ENCODE measurements at regions not wholly inside any gene's neighbourhood (a gene's known extent, or its start where the extent isn't known, plus 50 kb on each side); places are given as distances from the start of the nearest gene placed in this dataset.

- H3K4me3 Mint-ChIP-seq (ENCODE audit: unreplicated experiment), result no peak overlapping the region
- Histone ChIP-seq H3K4me3 (ENCODE audit: low read depth, low read length) (no peak overlapping the region), H3K9me3 (no peaks in the 10 kb centered on the region), H3K4me1 (no peaks in the 10 kb centered on the region), H3K36me3 (ENCODE audit: control insufficient read depth, insufficient read depth, low read length) (no peaks in the 10 kb centered on the region), H3K27me3 (replicated peaks; ENCODE audit: control insufficient read depth, insufficient read depth, low read length) (no peaks in the 10 kb centered on the region)
- H3K27me3 Mint-ChIP-seq (ENCODE audit: insufficient read depth, unreplicated experiment), result no peaks in the 10 kb centered on the region
- H3K27ac Mint-ChIP-seq (ENCODE audit: unreplicated experiment), result no peak overlapping the region
- TF ChIP-seq CTCF (IDR thresholded peaks at IDR 0.05; ENCODE audit: insufficient read depth in 1 of 2, low read depth in 1 of 2, low read length in 1 of 2, severe bottlenecking in 1 of 2, unreplicated experiment in 1 of 2), result no peak
- intact Hi-C loops (cut with micrococcal nuclease; ENCODE audit: unreplicated experiment), result no loop called here
- H3K36me3 Mint-ChIP-seq (ENCODE audit: insufficient read depth, unreplicated experiment), result no peaks in the 10 kb centered on the region
- no peaks in the 10 kb centered on the region for H3K9me3 Mint-ChIP-seq (ENCODE audit: unreplicated experiment)
- ChIA-PET POLR2A (no interaction called here), CTCF (no interaction called here)
- no TSS peak for BruUV-seq (replicated peaks)
- DNase-seq, result no peak
- H3K4me1 Mint-ChIP-seq (ENCODE audit: low read depth, unreplicated experiment), result no peaks in the 10 kb centered on the region
These were observed 557.2 kb downstream of the NR2F2 start for GRCh38 chr15:96887730-96888129.

- H3K4me3 ChIP-seq (ENCODE audit: low read depth, low read length), result no peak overlapping the region
- H3K27me3 ChIP-seq (replicated peaks; ENCODE audit: control insufficient read depth, insufficient read depth, low read length), result no peaks in the 10 kb centered on the region
- no peak overlapping the region for H3K27ac Mint-ChIP-seq (ENCODE audit: unreplicated experiment)
- DNase-seq, result no peak
- TF ChIP-seq CTCF (IDR thresholded peaks at IDR 0.05; ENCODE audit: insufficient read depth in 1 of 2, low read depth in 1 of 2, low read length in 1 of 2, severe bottlenecking in 1 of 2, unreplicated experiment in 1 of 2), result no peak
- no TSS peak for BruUV-seq (replicated peaks)
- no peaks in the 10 kb centered on the region for H3K36me3 Mint-ChIP-seq (ENCODE audit: insufficient read depth, unreplicated experiment)
- no peak overlapping the region for H3K4me3 Mint-ChIP-seq (ENCODE audit: unreplicated experiment)
- intact Hi-C loops (cut with micrococcal nuclease; ENCODE audit: unreplicated experiment), result no loop called here
- no peaks in the 10 kb centered on the region for H3K36me3 ChIP-seq (ENCODE audit: control insufficient read depth, insufficient read depth, low read length)
- no peaks in the 10 kb centered on the region for H3K4me1 Mint-ChIP-seq (ENCODE audit: low read depth, unreplicated experiment)
- H3K4me1 ChIP-seq, result no peaks in the 10 kb centered on the region
- ChIA-PET POLR2A (no interaction called here), CTCF (no interaction called here)
- no peaks in the 10 kb centered on the region for H3K9me3 Mint-ChIP-seq (ENCODE audit: unreplicated experiment)
- no peaks in the 10 kb centered on the region for H3K9me3 ChIP-seq
- H3K27me3 Mint-ChIP-seq (ENCODE audit: insufficient read depth, unreplicated experiment), result no peaks in the 10 kb centered on the region
These were observed 558.3 kb downstream of the NR2F2 start for GRCh38 chr15:96888764-96889163.

- H3K4me1 ChIP-seq, result no peaks in the 10 kb centered on the region
- ChIA-PET CTCF (no interaction called here), POLR2A (no interaction called here)
- H3K36me3 Mint-ChIP-seq (ENCODE audit: insufficient read depth, unreplicated experiment), result no peaks in the 10 kb centered on the region
- no peak for DNase-seq
- no peak overlapping the region for H3K4me3 ChIP-seq (ENCODE audit: low read depth, low read length)
- no TSS peak for BruUV-seq (replicated peaks)
- intact Hi-C loops (cut with micrococcal nuclease; ENCODE audit: unreplicated experiment), result no loop called here
- no peaks in the 10 kb centered on the region for H3K27me3 Mint-ChIP-seq (ENCODE audit: insufficient read depth, unreplicated experiment)
- H3K27me3 ChIP-seq (replicated peaks; ENCODE audit: control insufficient read depth, insufficient read depth, low read length), result no peaks in the 10 kb centered on the region
- no peak for TF ChIP-seq CTCF (IDR thresholded peaks at IDR 0.05; ENCODE audit: insufficient read depth in 1 of 2, low read depth in 1 of 2, low read length in 1 of 2, severe bottlenecking in 1 of 2, unreplicated experiment in 1 of 2)
- no peaks in the 10 kb centered on the region for H3K4me1 Mint-ChIP-seq (ENCODE audit: low read depth, unreplicated experiment)
- H3K4me3 Mint-ChIP-seq (ENCODE audit: unreplicated experiment), result no peak overlapping the region
- no peak overlapping the region for H3K27ac Mint-ChIP-seq (ENCODE audit: unreplicated experiment)
- no peaks in the 10 kb centered on the region for H3K9me3 ChIP-seq
- no peaks in the 10 kb centered on the region for H3K36me3 ChIP-seq (ENCODE audit: control insufficient read depth, insufficient read depth, low read length)
- no peaks in the 10 kb centered on the region for H3K9me3 Mint-ChIP-seq (ENCODE audit: unreplicated experiment)
These were observed 559.4 kb downstream of the NR2F2 start for GRCh38 chr15:96889734-96890480.
